ENCODE measurements at regions not wholly inside any gene's neighbourhood (a gene's known extent, or its start where the extent isn't known, plus 50 kb on each side); places are given as distances from the start of the nearest gene placed in this dataset.

GRCh38 chr9:89678396-89679015 lies 73.7 kb downstream of the GADD45G start:
- TF ChIP-seq EP300 (IDR thresholded peaks at IDR 0.05; ENCODE audit: borderline replicate concordance in 1 of 2, low read depth in 1 of 2, low read length in 1 of 2) (no peak), CTCF (IDR thresholded peaks at IDR 0.05) (no peak), RAD21 (IDR thresholded peaks at IDR 0.05; ENCODE audit: low read length) (no peak), GABPA (IDR thresholded peaks at IDR 0.05; ENCODE audit: low read depth) (no peak), PBX3 (IDR thresholded peaks at IDR 0.05) (no peak), TAF1 (IDR thresholded peaks at IDR 0.05; ENCODE audit: borderline replicate concordance, low read depth, low read length) (no peak), NFIC (IDR thresholded peaks at IDR 0.05; ENCODE audit: borderline replicate concordance) (no peak)

Measured in SK-N-SH (cell line).